ENCODE measurements at regions not wholly inside any gene's neighbourhood (a gene's known extent, or its start where the extent isn't known, plus 50 kb on each side); places are given as distances from the start of the nearest gene placed in this dataset.

- Histone ChIP-seq H3K36me3 (no peaks in the 10 kb centered on the region), H3K4me3 (no peak overlapping the region), H3K27ac (no peak overlapping the region), H3K9me3 (no peaks in the 10 kb centered on the region), H3K27me3 (no peaks in the 10 kb centered on the region), H3K4me1 (peaks cover 14 to 16% of the 10 kb centered on the region in 2 donors)
- ATAC-seq (no peak), DNase-seq (no peak)
- in situ Hi-C loops (cut with MboI; ENCODE audit: low sequenced_read_pairs in 4 of 4) = no loop called here
- TF ChIP-seq CTCF (IDR thresholded peaks at IDR 0.05 in 4 of 5, conservative IDR thresholded peaks at IDR 0.05 in 1 of 5) = no peak
- TF ChIP-seq POLR2A (IDR thresholded peaks at IDR 0.05) = no peak
- intact Hi-C loops (cut with DNase I; ENCODE audit: low total_unique reads) = no loop called here
Observed at GRCh38 chr10:3848005-3848774, 63.2 kb upstream of the KLF6 start.

- no peak overlapping the region for H3K27ac ChIP-seq
- TF ChIP-seq POLR2A (IDR thresholded peaks at IDR 0.05) (no peak), CTCF (IDR thresholded peaks at IDR 0.05 in 4 of 5, conservative IDR thresholded peaks at IDR 0.05 in 1 of 5) (no peak)
- no peaks in the 10 kb centered on the region for H3K36me3 ChIP-seq
- intact Hi-C loops (cut with DNase I; ENCODE audit: low total_unique reads) = no loop called here
- H3K4me3 ChIP-seq = no peak overlapping the region
- H3K27me3 ChIP-seq = no peaks in the 10 kb centered on the region
- DNase-seq (no peak), ATAC-seq (no peak)
- H3K4me1 ChIP-seq = peaks cover 1 to 2% of the 10 kb centered on the region in 2 donors
- H3K9me3 ChIP-seq = no peaks in the 10 kb centered on the region
- in situ Hi-C loops (cut with MboI; ENCODE audit: low sequenced_read_pairs in 4 of 4) = no loop called here
Observed at GRCh38 chr10:3846736-3847135, 61.7 kb upstream of the KLF6 start.

GRCh38 chr10:3844491-3845025 lies 59.5 kb upstream of the KLF6 start:
- intact Hi-C loops (cut with DNase I; ENCODE audit: low total_unique reads) = no loop called here
- in situ Hi-C loops (cut with MboI; ENCODE audit: low sequenced_read_pairs in 4 of 4) = no loop called here
- H3K4me1 ChIP-seq = no peaks in the 10 kb centered on the region
- H3K36me3 ChIP-seq = no peaks in the 10 kb centered on the region
- ATAC-seq (no peak), DNase-seq (no peak)
- TF ChIP-seq CTCF (IDR thresholded peaks at IDR 0.05 in 4 of 5, conservative IDR thresholded peaks at IDR 0.05 in 1 of 5) = no peak
- no peak for TF ChIP-seq POLR2A (IDR thresholded peaks at IDR 0.05)
- no peak overlapping the region for H3K27ac ChIP-seq
- H3K27me3 ChIP-seq = no peaks in the 10 kb centered on the region
- no peaks in the 10 kb centered on the region for H3K9me3 ChIP-seq
- H3K4me3 ChIP-seq = no peak overlapping the region

- no peaks in the 10 kb centered on the region for H3K36me3 ChIP-seq
- no peak for ATAC-seq
- no peak for DNase-seq
- no peak overlapping the region for H3K27ac ChIP-seq
- H3K4me1 ChIP-seq = peaks cover 0 to 2% of the 10 kb centered on the region in 2 donors
- H3K27me3 ChIP-seq = no peaks in the 10 kb centered on the region
- TF ChIP-seq POLR2A (IDR thresholded peaks at IDR 0.05) = no peak
- no peak for TF ChIP-seq CTCF (IDR thresholded peaks at IDR 0.05 in 4 of 5, conservative IDR thresholded peaks at IDR 0.05 in 1 of 5)
- intact Hi-C loops (cut with DNase I; ENCODE audit: low total_unique reads) = no loop called here
- no peak overlapping the region for H3K4me3 ChIP-seq
- no peaks in the 10 kb centered on the region for H3K9me3 ChIP-seq
- in situ Hi-C loops (cut with MboI; ENCODE audit: low sequenced_read_pairs in 4 of 4) = no loop called here
Observed at GRCh38 chr10:3838460-3839437, 53.7 kb upstream of the KLF6 start.
